Astrocyte (in vitro differentiated cells and primary cell): ENCODE measurements at regions not wholly inside any gene's neighbourhood (a gene's known extent, or its start where the extent isn't known, plus 50 kb on each side); places are given as distances from the start of the nearest gene placed in this dataset.

Source experiments
- DNase-seq: peaks from one replicate; pipeline ENCODE4 v3.0.0-alpha.2; 2010; ENCODE audit warnings: low read depth
- FAIRE-seq: peaks from 2 replicates; lab custom pipeline; 2011; peaks lifted over from hg19 to GRCh38; lab: Jason Lieb, UNC
- H2AFZ ChIP-seq: 2 replicates; pipeline ENCODE4 v1.6.0; 2012; ENCODE audit warnings: low read depth, low read length, inconsistent platforms
- H3K27ac ChIP-seq: 2 replicates; pipeline ENCODE4 v1.5.1; 2011; ENCODE audit warnings: low read depth, low read length, inconsistent platforms
- H3K27me3 ChIP-seq: 2 replicates; pipeline ENCODE4 v1.6.0; 2011; ENCODE audit warnings: low read length, inconsistent platforms; ENCODE audit not compliant: insufficient read depth
- H3K36me3 ChIP-seq: 2 replicates; pipeline ENCODE4 v1.5.1; 2011; ENCODE audit warnings: low read length, inconsistent platforms; ENCODE audit not compliant: insufficient read depth
- H3K4me1 ChIP-seq: 2 replicates; pipeline ENCODE4 v1.5.1; 2011; ENCODE audit warnings: low read length, inconsistent platforms; ENCODE audit not compliant: insufficient read depth
- H3K4me2 ChIP-seq: 2 replicates; pipeline ENCODE4 v1.6.0; 2012; ENCODE audit warnings: low read length, inconsistent platforms
- H3K4me3 ChIP-seq: 2 replicates; pipeline ENCODE4 v1.5.1; 2011; ENCODE audit warnings: low read depth, mild to moderate bottlenecking, low read length, inconsistent platforms; ENCODE audit not compliant: insufficient read depth
- H3K79me2 ChIP-seq: 2 replicates; pipeline ENCODE4 v1.6.0; 2012; ENCODE audit warnings: mild to moderate bottlenecking, low read length, inconsistent platforms; ENCODE audit not compliant: insufficient read depth
- H3K9ac ChIP-seq: 2 replicates; pipeline ENCODE4 v1.6.0; 2012; ENCODE audit warnings: mild to moderate bottlenecking, low read length, inconsistent platforms
- H3K9me3 ChIP-seq: 2 replicates; pipeline ENCODE4 v1.5.1; 2012; ENCODE audit warnings: low read depth, mild to moderate bottlenecking, low read length, inconsistent platforms; ENCODE audit not compliant: insufficient read depth
- H4K20me1 ChIP-seq: 2 replicates; pipeline ENCODE4 v1.6.0; 2012; ENCODE audit warnings: low read length, inconsistent platforms; ENCODE audit not compliant: insufficient read depth
- H3K27ac Mint-ChIP-seq: one replicate; pipeline ENCODE4 v1.8.0; 2021; ENCODE audit warnings: mild to moderate bottlenecking, mixed read lengths; ENCODE audit not compliant: unreplicated experiment
- H3K27me3 Mint-ChIP-seq: one replicate; pipeline ENCODE4 v1.8.0; 2021; ENCODE audit warnings: low read depth, mixed read lengths; ENCODE audit not compliant: unreplicated experiment
- H3K36me3 Mint-ChIP-seq: one replicate; pipeline ENCODE4 v1.8.0; 2021; ENCODE audit warnings: low read depth, mixed read lengths; ENCODE audit not compliant: unreplicated experiment
- H3K4me1 Mint-ChIP-seq: one replicate; pipeline ENCODE4 v1.8.0; 2021; ENCODE audit warnings: low read depth, mixed read lengths; ENCODE audit not compliant: unreplicated experiment
- H3K4me3 Mint-ChIP-seq: one replicate; pipeline ENCODE4 v1.8.0; 2021; ENCODE audit warnings: mild to moderate bottlenecking, moderate library complexity, mixed read lengths; ENCODE audit not compliant: unreplicated experiment
- H3K9me3 Mint-ChIP-seq: one replicate; pipeline ENCODE4 v1.8.0; 2021; ENCODE audit warnings: mild to moderate bottlenecking, mixed read lengths; ENCODE audit not compliant: unreplicated experiment
- EZH2 ChIP-seq: IDR thresholded peaks from 2 replicates; pipeline ENCODE4 v1.6.1; 2012; ENCODE audit warnings: mild to moderate bottlenecking, low read length, inconsistent platforms; ENCODE audit not compliant: insufficient read depth
- TF ChIP-seq, protein P1 (sequence below): IDR thresholded peaks from 2 replicates; pipeline ENCODE4 v1.5.1; 2011; ENCODE audit warnings: low read depth, mild to moderate bottlenecking, inconsistent platforms, low read length, moderate library complexity; ENCODE audit not compliant: insufficient read depth

DNA sequence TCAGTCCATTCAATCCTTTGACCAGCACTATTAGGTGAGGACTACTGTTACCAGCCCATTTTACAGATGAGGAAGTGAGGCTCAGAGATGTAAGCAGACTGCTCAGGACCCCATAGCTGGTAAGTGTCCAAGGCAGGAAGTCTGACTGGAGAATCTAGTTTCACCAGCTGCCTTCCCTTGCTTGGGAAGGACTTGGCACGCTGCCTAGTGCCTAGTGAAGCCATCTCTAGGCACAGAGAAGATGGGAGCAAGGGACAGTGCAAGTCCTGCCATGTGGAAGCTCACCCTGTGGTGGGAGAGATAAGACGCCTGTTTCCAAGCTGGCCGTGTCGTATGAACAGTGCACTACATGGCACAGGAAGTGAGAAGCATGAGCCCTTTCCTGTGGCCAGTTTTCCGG, 111.8 kb upstream of the TMC3 start:
- FAIRE-seq (no peak), DNase-seq (no peak)
- no peak overlapping the region for H3K27ac ChIP-seq
- no peak overlapping the region for H2AFZ ChIP-seq
- H3K27me3 Mint-ChIP-seq, result peaks cover 19% of the 10 kb centered on the region
- H3K4me3 Mint-ChIP-seq, result no peak overlapping the region
- no peaks in the 10 kb centered on the region for H3K4me1 Mint-ChIP-seq
- no peaks in the 10 kb centered on the region for H3K4me1 ChIP-seq
- no peaks in the 10 kb centered on the region for H4K20me1 ChIP-seq
- no peaks in the 10 kb centered on the region for H3K79me2 ChIP-seq
- TF ChIP-seq, protein P1, sequence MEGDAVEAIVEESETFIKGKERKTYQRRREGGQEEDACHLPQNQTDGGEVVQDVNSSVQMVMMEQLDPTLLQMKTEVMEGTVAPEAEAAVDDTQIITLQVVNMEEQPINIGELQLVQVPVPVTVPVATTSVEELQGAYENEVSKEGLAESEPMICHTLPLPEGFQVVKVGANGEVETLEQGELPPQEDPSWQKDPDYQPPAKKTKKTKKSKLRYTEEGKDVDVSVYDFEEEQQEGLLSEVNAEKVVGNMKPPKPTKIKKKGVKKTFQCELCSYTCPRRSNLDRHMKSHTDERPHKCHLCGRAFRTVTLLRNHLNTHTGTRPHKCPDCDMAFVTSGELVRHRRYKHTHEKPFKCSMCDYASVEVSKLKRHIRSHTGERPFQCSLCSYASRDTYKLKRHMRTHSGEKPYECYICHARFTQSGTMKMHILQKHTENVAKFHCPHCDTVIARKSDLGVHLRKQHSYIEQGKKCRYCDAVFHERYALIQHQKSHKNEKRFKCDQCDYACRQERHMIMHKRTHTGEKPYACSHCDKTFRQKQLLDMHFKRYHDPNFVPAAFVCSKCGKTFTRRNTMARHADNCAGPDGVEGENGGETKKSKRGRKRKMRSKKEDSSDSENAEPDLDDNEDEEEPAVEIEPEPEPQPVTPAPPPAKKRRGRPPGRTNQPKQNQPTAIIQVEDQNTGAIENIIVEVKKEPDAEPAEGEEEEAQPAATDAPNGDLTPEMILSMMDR, result no peak
- no peak for TF ChIP-seq EZH2
- H3K36me3 ChIP-seq, result no peaks in the 10 kb centered on the region
- H3K4me3 ChIP-seq, result no peak overlapping the region
- no peaks in the 10 kb centered on the region for H3K27me3 ChIP-seq
- H3K27ac Mint-ChIP-seq, result no peak overlapping the region
- no peak overlapping the region for H3K4me2 ChIP-seq
- H3K9ac ChIP-seq, result no peak overlapping the region
- no peaks in the 10 kb centered on the region for H3K9me3 ChIP-seq
- no peaks in the 10 kb centered on the region for H3K36me3 Mint-ChIP-seq
- peaks cover 5% of the 10 kb centered on the region for H3K9me3 Mint-ChIP-seq

DNA sequence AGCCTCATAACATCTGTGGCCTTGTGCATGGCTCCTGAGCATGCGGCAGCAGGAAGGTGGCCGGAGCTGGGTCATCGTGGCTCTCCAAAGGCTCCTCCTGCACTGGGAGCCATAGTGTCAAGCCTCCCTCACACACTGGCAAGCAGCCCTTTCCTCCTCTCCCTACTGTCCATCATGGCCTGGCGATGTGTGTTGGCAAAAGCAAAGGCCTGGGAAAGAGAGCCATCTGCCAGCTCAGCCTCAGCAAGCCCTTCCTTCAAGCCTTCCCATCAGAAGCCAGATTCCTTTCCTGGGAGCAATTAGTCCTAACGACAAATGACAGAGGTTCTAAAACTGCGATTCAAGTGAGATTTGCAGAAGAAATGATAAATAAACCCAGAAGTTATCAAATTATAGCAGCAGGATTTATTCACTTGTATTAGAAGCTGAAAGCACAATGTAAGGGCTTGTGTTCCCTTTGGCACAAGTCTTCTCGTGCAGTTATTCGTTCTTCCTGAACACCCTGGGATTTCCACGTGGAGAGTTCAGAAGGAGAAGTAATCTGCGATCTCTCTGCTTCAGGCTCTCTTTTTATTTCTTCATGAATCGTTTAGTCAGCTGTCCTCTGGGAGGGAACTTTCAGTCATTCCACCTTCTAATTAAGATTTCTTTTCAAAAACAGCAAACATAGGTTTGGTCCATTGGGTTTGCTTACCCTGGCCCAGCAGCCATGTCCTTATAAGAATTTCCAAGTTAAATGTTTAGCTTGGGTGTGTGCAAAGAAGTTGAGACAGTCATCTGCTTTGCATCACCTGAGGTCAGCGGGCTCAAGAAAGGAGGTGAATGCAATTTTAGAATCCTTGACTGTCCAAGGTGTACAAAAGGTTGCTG, 110.3 kb upstream of the TMC3 start:
- Histone ChIP-seq H3K4me3 (no peak overlapping the region), H3K9ac (no peak overlapping the region), H3K9me3 (no peaks in the 10 kb centered on the region), H3K79me2 (no peaks in the 10 kb centered on the region), H3K36me3 (no peaks in the 10 kb centered on the region), H3K4me1 (no peaks in the 10 kb centered on the region), H4K20me1 (no peaks in the 10 kb centered on the region), H3K27ac (no peak overlapping the region), H2AFZ (no peak overlapping the region), H3K27me3 (no peaks in the 10 kb centered on the region), H3K4me2 (no peak overlapping the region)
- Mint-ChIP-seq H3K9me3 (peaks cover 3% of the 10 kb centered on the region), H3K4me3 (no peak overlapping the region), H3K27ac (no peak overlapping the region), H3K4me1 (no peaks in the 10 kb centered on the region), H3K36me3 (no peaks in the 10 kb centered on the region), H3K27me3 (peaks cover 19% of the 10 kb centered on the region)
- DNase-seq (no peak), FAIRE-seq (no peak)
- TF ChIP-seq, protein P1, result no peak
- TF ChIP-seq EZH2, result no peak

DNA sequence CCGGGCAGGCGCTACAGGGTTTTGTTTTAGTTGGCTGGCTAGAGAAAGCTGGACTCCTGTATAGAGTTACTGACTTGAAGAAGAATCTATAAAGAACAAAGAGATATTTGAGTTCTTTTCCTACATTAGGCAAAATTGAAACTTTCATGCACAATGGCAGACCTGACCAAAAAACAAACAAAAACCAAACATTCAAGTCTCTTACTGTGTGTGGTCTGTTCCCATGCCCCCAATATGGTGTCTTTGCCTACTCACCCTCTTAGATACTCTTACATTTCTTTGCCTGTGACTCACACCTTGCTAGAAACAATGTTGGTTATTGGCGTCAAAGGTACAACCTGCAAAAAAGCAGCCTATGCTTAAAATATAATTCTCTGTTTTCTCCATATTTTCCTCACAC, 109.5 kb upstream of the TMC3 start:
- Histone ChIP-seq H3K4me2 (no peak overlapping the region), H3K27me3 (no peaks in the 10 kb centered on the region), H3K9ac (no peak overlapping the region), H3K27ac (no peak overlapping the region), H3K79me2 (no peaks in the 10 kb centered on the region), H3K9me3 (no peaks in the 10 kb centered on the region), H3K36me3 (no peaks in the 10 kb centered on the region), H3K4me1 (no peaks in the 10 kb centered on the region), H3K4me3 (no peak overlapping the region), H2AFZ (no peak overlapping the region), H4K20me1 (no peaks in the 10 kb centered on the region)
- no peaks in the 10 kb centered on the region for H3K4me1 Mint-ChIP-seq
- no peak overlapping the region for H3K27ac Mint-ChIP-seq
- DNase-seq (no peak), FAIRE-seq (no peak)
- peaks cover 3% of the 10 kb centered on the region for H3K9me3 Mint-ChIP-seq
- H3K27me3 Mint-ChIP-seq, result peaks cover 19% of the 10 kb centered on the region
- no peaks in the 10 kb centered on the region for H3K36me3 Mint-ChIP-seq
- no peak overlapping the region for H3K4me3 Mint-ChIP-seq
- TF ChIP-seq, protein P1, result no peak
- no peak for TF ChIP-seq EZH2
